ENCODE measurements at regions not wholly inside any gene's neighbourhood (a gene's known extent, or its start where the extent isn't known, plus 50 kb on each side); places are given as distances from the start of the nearest gene placed in this dataset.

DNA sequence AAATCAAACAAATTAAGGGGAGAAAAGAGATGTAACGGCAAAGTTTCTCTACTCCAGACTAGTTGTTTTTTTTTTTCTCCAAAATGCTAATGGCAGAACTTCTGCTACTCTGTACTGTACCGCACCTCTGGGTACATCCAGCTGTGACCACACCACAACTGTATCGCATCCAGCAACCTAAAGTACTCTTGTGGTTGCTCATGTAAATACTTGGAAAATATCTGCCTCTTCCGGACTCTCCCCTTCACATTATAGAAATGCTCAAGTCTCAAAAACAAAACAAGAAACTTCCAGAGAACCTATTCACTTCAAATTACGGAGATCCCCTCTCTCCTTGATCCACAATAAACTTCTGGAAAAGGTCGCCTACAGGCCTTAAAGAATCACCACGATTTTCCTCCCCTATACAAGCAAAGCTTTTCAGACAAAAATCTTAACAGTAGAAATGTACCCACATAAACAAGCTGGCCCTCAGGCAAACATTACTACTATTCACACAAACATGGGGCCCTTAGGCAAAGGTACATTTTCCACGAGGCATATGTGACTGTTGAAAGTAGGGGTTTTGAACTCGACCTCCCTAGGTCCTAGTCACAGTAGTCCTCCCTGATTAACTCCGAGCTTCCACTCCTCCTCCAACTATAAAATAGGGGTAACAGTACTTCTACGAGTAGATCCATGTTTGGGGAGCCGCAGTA lies 222.9 kb upstream of the MKLN1 start:
- Mint-ChIP-seq H3K4me1 (peaks cover 67% of the 10 kb centered on the region), H3K9me3 (ENCODE audit: insufficient read depth) (no peaks in the 10 kb centered on the region), H3K27me3 (no peaks in the 10 kb centered on the region), H3K27ac (peak overlapping the region; percentile 89), H3K4me3 (peak overlapping the region; percentile 92)
- H3K4me2 ChIP-seq (replicated peaks; ENCODE audit: low read depth, low read length, poor library complexity, severe bottlenecking) = peak overlapping the region; percentile 87
- H3K79me2 ChIP-seq (ENCODE audit: control insufficient read depth, insufficient read depth, low read length) = peaks cover 94% of the 10 kb centered on the region
- no peaks in the 10 kb centered on the region for H3K27me3 ChIP-seq (replicated peaks in 1 of 4; ENCODE audit: control extremely low read depth in 1 of 4, control insufficient read depth in 3 of 4, insufficient read depth in 4 of 4, low read length in 3 of 4)
- H3K4me3 ChIP-seq (ENCODE audit: control extremely low read depth in 1 of 5, extremely low read depth in 1 of 5, insufficient read depth in 1 of 5, low read depth in 2 of 5, low read length in 4 of 5) = peak overlapping the region; percentile 32 to 85 (median 57)
- peaks cover 74% of the 10 kb centered on the region for H4K20me1 ChIP-seq (ENCODE audit: control insufficient read depth, insufficient read depth, low read length, poor library complexity, severe bottlenecking)
- no peak for ATAC-seq (ENCODE audit: low read depth)
- H3K36me3 ChIP-seq (replicated peaks in 1 of 2; ENCODE audit: control extremely low read depth in 1 of 2, control insufficient read depth in 1 of 2, extremely low read depth in 1 of 2, insufficient read depth in 2 of 2, low read length in 1 of 2) = peaks cover 0 to 22% of the 10 kb centered on the region in 2 experiments
- no peak for TF ChIP-seq EZH2 (IDR thresholded peaks at IDR 0.05; ENCODE audit: borderline replicate concordance, insufficient read depth, low read depth, low read length, poor library complexity, severe bottlenecking)
- TF ChIP-seq, protein P1, sequence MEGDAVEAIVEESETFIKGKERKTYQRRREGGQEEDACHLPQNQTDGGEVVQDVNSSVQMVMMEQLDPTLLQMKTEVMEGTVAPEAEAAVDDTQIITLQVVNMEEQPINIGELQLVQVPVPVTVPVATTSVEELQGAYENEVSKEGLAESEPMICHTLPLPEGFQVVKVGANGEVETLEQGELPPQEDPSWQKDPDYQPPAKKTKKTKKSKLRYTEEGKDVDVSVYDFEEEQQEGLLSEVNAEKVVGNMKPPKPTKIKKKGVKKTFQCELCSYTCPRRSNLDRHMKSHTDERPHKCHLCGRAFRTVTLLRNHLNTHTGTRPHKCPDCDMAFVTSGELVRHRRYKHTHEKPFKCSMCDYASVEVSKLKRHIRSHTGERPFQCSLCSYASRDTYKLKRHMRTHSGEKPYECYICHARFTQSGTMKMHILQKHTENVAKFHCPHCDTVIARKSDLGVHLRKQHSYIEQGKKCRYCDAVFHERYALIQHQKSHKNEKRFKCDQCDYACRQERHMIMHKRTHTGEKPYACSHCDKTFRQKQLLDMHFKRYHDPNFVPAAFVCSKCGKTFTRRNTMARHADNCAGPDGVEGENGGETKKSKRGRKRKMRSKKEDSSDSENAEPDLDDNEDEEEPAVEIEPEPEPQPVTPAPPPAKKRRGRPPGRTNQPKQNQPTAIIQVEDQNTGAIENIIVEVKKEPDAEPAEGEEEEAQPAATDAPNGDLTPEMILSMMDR (IDR thresholded peaks at IDR 0.05) = no peak
- DNase-seq = peak; percentile 35
- ChIA-PET POLR2A (interaction anchor here (0.7 to 9.3 kb wide), 2 partner anchors 19 to 158 kb away, joined by 4 to 104 read pairs; no protein-coding TSS in a partner anchor), CTCF (interaction anchor here (1.2 to 3.2 kb wide), 5 partner anchors 37 to 208 kb away, joined by 3 to 11 read pairs (median 5); no protein-coding TSS in a partner anchor)
- H2AFZ ChIP-seq (ENCODE audit: insufficient read depth, low read depth, low read length, poor library complexity, severe bottlenecking) = no peak overlapping the region
- WGBS (ENCODE audit: insufficient coverage) = 64% methylated on average over 4 of the region's 12 CpGs
- peaks cover 64 to 66% of the 10 kb centered on the region in 2 donors for H3K4me1 ChIP-seq (ENCODE audit: control insufficient read depth in 2 of 2, insufficient read depth in 2 of 2, low read length in 2 of 2)
- H3K9ac ChIP-seq (ENCODE audit: low read length) = peak overlapping the region; percentile 64
- H3K27ac ChIP-seq (ENCODE audit: low read length in 2 of 2) = peak overlapping the region; percentile 87 to 91
- H3K9me3 ChIP-seq (ENCODE audit: control extremely low read depth in 1 of 3, control insufficient read depth in 2 of 3, insufficient read depth in 1 of 3, low read length in 2 of 3) = no peaks in the 10 kb centered on the region
- intact Hi-C loops (cut with micrococcal nuclease) = loop anchor here (2.0 to 5.0 kb wide), 5 partner anchors 37 to 1032 kb away; partner anchors contain the start of gene KLHDC10

Data from B cell (primary cell).